IMR-90 (cell line): ENCODE measurements at regions not wholly inside any gene's neighbourhood (a gene's known extent, or its start where the extent isn't known, plus 50 kb on each side); places are given as distances from the start of the nearest gene placed in this dataset.

Source experiments
- ATAC-seq: fragments of 200-7000 bp; cut with Tn5 transposase; 2 replicates; pipeline ENCODE4 v1.9.1; 2020; ENCODE audit warnings: low read depth, mild to moderate bottlenecking, moderate library complexity
- BruUV-seq: library from RNA; stranded (reverse); fragments of 400-500 nt; replicated peaks from 2 replicates; lab custom pipeline; 2021; lab: Mats Ljungman, UMichigan
- CTCF ChIA-PET: fragments of 300-600 bp; formaldehyde crosslinking; extraction: SDS; loops from one replicate; lab custom pipeline; 2021; ENCODE audit warnings: antibody characterized with exemption; lab: Yijun Ruan, JAX
- POLR2A ChIA-PET: fragments of 300-600 bp; sonication (Branson Sonifier 250); formaldehyde crosslinking; loops from one replicate; lab custom pipeline; 2022; ENCODE audit warnings: antibody characterized with exemption; ENCODE audit not compliant: unreplicated experiment; lab: Charles Lee
- DNase-seq: peaks from one replicate; pipeline ENCODE4 v3.0.0; 2013
- H2AFZ ChIP-seq: replicated peaks from 2 replicates; pipeline ENCODE3; 2013; ENCODE audit warnings: low read length, mild to moderate bottlenecking; ENCODE audit not compliant: poor library complexity
- H2AK5ac ChIP-seq: 2 replicates; pipeline ENCODE4 v1.6.1; 2013; ENCODE audit warnings: low read depth, low read length, inconsistent platforms
- H2AK9ac ChIP-seq: replicated peaks from 2 replicates; pipeline ENCODE3; 2013; ENCODE audit warnings: mild to moderate bottlenecking, low read depth, low read length, moderate library complexity; ENCODE audit not compliant: poor library complexity
- H2BK120ac ChIP-seq: 2 replicates; pipeline ENCODE4 v1.6.1; 2013; ENCODE audit warnings: low read depth, low read length, inconsistent platforms
- H2BK15ac ChIP-seq: 3 replicates; pipeline ENCODE4 v1.6.1; 2013; ENCODE audit warnings: low read depth, low read length, inconsistent platforms
- H2BK20ac ChIP-seq: 2 replicates; pipeline ENCODE4 v1.6.1; 2013; ENCODE audit warnings: low read depth, mild to moderate bottlenecking, inconsistent platforms, low read length, moderate library complexity
- H2BK5ac ChIP-seq: 2 replicates; pipeline ENCODE4 v1.6.1; 2013; ENCODE audit warnings: mild to moderate bottlenecking, low read depth, low read length, inconsistent platforms; ENCODE audit not compliant: poor library complexity, severe bottlenecking
- H3K14ac ChIP-seq: replicated peaks from 2 replicates; pipeline ENCODE4 v1.6.1; 2013; ENCODE audit warnings: low read depth, low read length, inconsistent platforms
- H3K18ac ChIP-seq: 2 replicates; pipeline ENCODE4 v1.6.1; 2013; ENCODE audit warnings: low read depth, low read length, control low read depth
- H3K23ac ChIP-seq: 2 replicates; pipeline ENCODE4 v1.6.1; 2013; ENCODE audit warnings: low read depth, low read length, inconsistent platforms
- H3K27ac ChIP-seq: 2 replicates; pipeline ENCODE4 v1.5.1; 2013; ENCODE audit warnings: mild to moderate bottlenecking, control low read depth, low read length; ENCODE audit not compliant: insufficient read depth
- H3K27me3 ChIP-seq: 2 replicates; pipeline ENCODE4 v1.6.1; 2013; ENCODE audit warnings: low read length; ENCODE audit not compliant: control insufficient read depth, insufficient read depth
- H3K36me3 ChIP-seq: 2 replicates; pipeline ENCODE4 v1.6.1; 2013; ENCODE audit warnings: low read length, mixed read lengths; ENCODE audit not compliant: control insufficient read depth, insufficient read depth
- H3K4ac ChIP-seq: 2 replicates; pipeline ENCODE4 v1.6.1; 2013; ENCODE audit warnings: low read depth, low read length, inconsistent platforms
- H3K4me1 ChIP-seq: 2 replicates; pipeline ENCODE4 v1.6.1; 2013; ENCODE audit warnings: low read length, mixed read lengths; ENCODE audit not compliant: control insufficient read depth, insufficient read depth
- H3K4me2 ChIP-seq: 2 replicates; pipeline ENCODE4 v1.6.1; 2013; ENCODE audit warnings: low read depth, mild to moderate bottlenecking, control low read depth, low read length, moderate library complexity
- H3K4me3 ChIP-seq: 2 replicates; pipeline ENCODE4 v1.5.1; 2013; ENCODE audit warnings: low read depth, mild to moderate bottlenecking, control low read depth, low read length, moderate library complexity; ENCODE audit not compliant: insufficient read depth
- H3K56ac ChIP-seq: 2 replicates; pipeline ENCODE4 v1.6.1; 2013; ENCODE audit warnings: low read length, inconsistent platforms; ENCODE audit not compliant: insufficient read depth; ENCODE audit errors: extremely low read depth
- H3K79me1 ChIP-seq, 2 experiments: 2 replicates each; pipeline ENCODE4 v1.6.1; 2013; ENCODE audit warnings: low read length in 2 of 2, inconsistent platforms in 1 of 2, low read depth in 1 of 2
- H3K9ac ChIP-seq: 2 replicates; pipeline ENCODE4 v1.6.1; 2013; ENCODE audit warnings: low read depth, low read length, control low read depth
- H3K9me1 ChIP-seq: 2 replicates; pipeline ENCODE4 v1.6.1; 2013; ENCODE audit warnings: low read length, inconsistent platforms; ENCODE audit not compliant: insufficient read depth
- H3K9me3 ChIP-seq: 2 replicates; pipeline ENCODE4 v1.6.1; 2013; ENCODE audit warnings: low read length; ENCODE audit not compliant: control insufficient read depth, insufficient read depth
- H4K20me1 ChIP-seq: 2 replicates; pipeline ENCODE4 v1.6.1; 2013; ENCODE audit warnings: low read length, inconsistent platforms; ENCODE audit not compliant: insufficient read depth
- H4K5ac ChIP-seq: 2 replicates; pipeline ENCODE4 v1.6.1; 2013; ENCODE audit warnings: mild to moderate bottlenecking, low read depth, low read length, control low read depth
- H4K8ac ChIP-seq, 2 experiments: 2 replicates each; pipeline ENCODE4 v1.6.1; 2013; ENCODE audit warnings: low read depth in 2 of 2, low read length in 2 of 2, control low read depth in 1 of 2, inconsistent platforms in 1 of 2
- H4K91ac ChIP-seq: 2 replicates; pipeline ENCODE4 v1.6.1; 2013; ENCODE audit warnings: low read depth, low read length, inconsistent platforms; ENCODE audit not compliant: insufficient read depth
- BHLHE40 ChIP-seq: fragments of 150-350 bp; IDR thresholded peaks from 2 replicates; pipeline ENCODE4 v1.6.1; 2016; ENCODE audit warnings: mild to moderate bottlenecking, low read depth, low read length
- CEBPB ChIP-seq: IDR thresholded peaks from 2 replicates; pipeline ENCODE4 v1.6.1; 2012; ENCODE audit warnings: low read depth, low read length, improper control_type of control experiment
- CHD1 ChIP-seq: IDR thresholded peaks from 2 replicates; pipeline ENCODE4 v1.6.1; 2012; ENCODE audit warnings: low read depth, low read length, improper control_type of control experiment
- FOS ChIP-seq: fragments of 150-350 bp; IDR thresholded peaks from 2 replicates; pipeline ENCODE4 v1.6.1; 2016; ENCODE audit warnings: low read depth, low read length
- MAFK ChIP-seq: IDR thresholded peaks from 2 replicates; pipeline ENCODE4 v1.6.1; 2012; ENCODE audit warnings: low read depth, low read length, improper control_type of control experiment
- MAZ ChIP-seq: IDR thresholded peaks from 2 replicates; pipeline ENCODE4 v1.6.1; 2012; ENCODE audit warnings: low read depth, mild to moderate bottlenecking, low read length, improper control_type of control experiment, moderate library complexity, borderline replicate concordance
- MXI1 ChIP-seq: IDR thresholded peaks from 2 replicates; pipeline ENCODE4 v1.6.1; 2012; ENCODE audit warnings: low read depth, mild to moderate bottlenecking, low read length, moderate library complexity, borderline replicate concordance
- POLR2A ChIP-seq: IDR thresholded peaks from 2 replicates; pipeline ENCODE4 v1.6.1; 2012; ENCODE audit warnings: mild to moderate bottlenecking, low read depth, low read length
- RAD21 ChIP-seq: IDR thresholded peaks from 2 replicates; pipeline ENCODE4 v1.6.1; 2012; ENCODE audit warnings: low read length, improper control_type of control experiment
- RCOR1 ChIP-seq: IDR thresholded peaks from 2 replicates; pipeline ENCODE4 v1.6.1; 2012; ENCODE audit warnings: mild to moderate bottlenecking, low read length, improper control_type of control experiment; ENCODE audit not compliant: insufficient replicate concordance
- RFX5 ChIP-seq: IDR thresholded peaks from 2 replicates; pipeline ENCODE4 v1.8.0; 2012; ENCODE audit warnings: low read depth, mild to moderate bottlenecking, low read length, moderate library complexity
- SMC3 ChIP-seq: fragments of 150-350 bp; IDR thresholded peaks from 2 replicates; pipeline ENCODE4 v1.6.1; 2016; ENCODE audit warnings: low read depth, mild to moderate bottlenecking, antibody characterized with exemption, low read length, moderate library complexity
- WGBS, 2 experiments: methylation state at CpG; one replicate each; pipeline versions ENCODE4 v1.1.5 to v1.1.7; 2013; ENCODE audit warnings: missing lambda C conversion rate in 2 of 2; ENCODE audit not compliant: insufficient read length in 1 of 2; ENCODE audit errors: extremely low coverage in 2 of 2; 5-methylcytosine and 5-hydroxymethylcytosine counted together
- dilution Hi-C: fragments of 300-500 bp; cut with HindIII; formaldehyde crosslinking; loops from one replicate; pipeline ENCODE4 v1.14.3; 2018; ENCODE audit warnings: low sequenced_read_pairs; ENCODE audit not compliant: unreplicated experiment
- in situ Hi-C: fragments of 300-500 bp; cut with MboI; formaldehyde crosslinking; loops from 3 replicates; pipeline ENCODE4 v1.14.3; 2019; ENCODE audit warnings: low sequenced_read_pairs, inconsistent platforms, mixed read lengths
- intact Hi-C: fragments of 100-400 bp; cut with micrococcal nuclease; formaldehyde crosslinking; loops from 2 replicates; pipeline ENCODE4 v1.10.0; 2022
- TF ChIP-seq, protein P1 (sequence below): conservative IDR thresholded peaks from 2 replicates; pipeline ENCODE4 v1.5.1; 2012; ENCODE audit warnings: mild to moderate bottlenecking, low read depth, low read length, improper control_type of control experiment
- TF ChIP-seq, protein P2 (sequence below): fragments of 150-350 bp; IDR thresholded peaks from 2 replicates; pipeline ENCODE4 v1.6.1; 2016; ENCODE audit warnings: low read depth, mild to moderate bottlenecking, low read length, moderate library complexity, borderline replicate concordance
- TF ChIP-seq, protein P3 (sequence below): fragments of 150-350 bp; IDR thresholded peaks from 2 replicates; pipeline ENCODE4 v1.6.1; 2017; ENCODE audit warnings: mild to moderate bottlenecking, antibody characterized with exemption, low read length, low read depth

DNA sequence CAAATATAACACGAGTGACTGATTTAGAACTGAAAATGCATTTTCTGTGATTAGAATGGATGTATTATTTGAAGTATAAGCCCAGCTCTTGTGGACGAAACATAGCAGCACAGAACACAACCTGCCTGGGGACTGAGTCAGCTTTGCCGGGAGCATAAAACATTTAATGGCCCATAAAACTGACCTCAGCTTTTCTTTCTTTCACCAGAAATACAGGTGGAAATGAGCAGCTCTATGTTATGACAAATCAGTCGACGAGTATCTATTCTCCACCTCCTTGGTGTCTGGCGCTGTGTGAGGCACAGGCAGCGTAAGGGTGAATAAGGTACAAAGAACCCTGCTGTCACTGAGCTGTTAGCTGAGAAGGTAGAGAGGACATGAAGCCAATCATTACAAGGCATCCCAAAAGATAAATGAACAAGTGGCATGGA, 471.6 kb upstream of the AKR1E2 start:
- Histone ChIP-seq H2AK9ac (peak overlapping the region; percentile 29), H3K14ac (peak overlapping the region; percentile 65; the same call in 1 of the 2 replicates), H3K27me3 (no peaks in the 10 kb centered on the region), H3K4me3 (no peak overlapping the region), H3K9me1 (peaks cover 12% of the 10 kb centered on the region), H2AFZ (peak overlapping the region; percentile 44), H3K4ac (peak overlapping the region; percentile 79), H3K9me3 (no peaks in the 10 kb centered on the region), H3K4me1 (peaks cover 6% of the 10 kb centered on the region), H2AK5ac (peak overlapping the region; percentile 89), H2BK20ac (peak overlapping the region; percentile 74; the same call in 1 of the 2 replicates), H3K23ac (no peak overlapping the region), H4K20me1 (no peaks in the 10 kb centered on the region), H3K56ac (no peak overlapping the region), H3K9ac (no peak overlapping the region), H3K79me1 (no peaks in the 10 kb centered on the region), H4K8ac (peak overlapping the region in 1 of 2 experiments; percentile 22; a peak in 2 of 4 replicates), H4K91ac (peak overlapping the region; percentile 67; the same call in 1 of the 2 replicates), H3K27ac (no peak overlapping the region), H3K36me3 (no peaks in the 10 kb centered on the region), H2BK5ac (no peak overlapping the region), H2BK15ac (peak overlapping the region; percentile 92; the same call in 1 of the 3 replicates), H3K4me2 (no peak overlapping the region), H3K18ac (no peak overlapping the region), H2BK120ac (peak overlapping the region; percentile 60; the same call in 1 of the 2 replicates), H4K5ac (peak overlapping the region; percentile 13; the same call in 1 of the 2 replicates)
- ChIA-PET CTCF (interaction anchor here (1.6 kb wide), 1 partner anchor 10 kb away, joined by 6 read pairs; no protein-coding TSS in a partner anchor), POLR2A (no interaction called here)
- in situ Hi-C loops (no loop called here), dilution Hi-C loops (no loop called here), intact Hi-C loops (no loop called here)
- DNase-seq (peak; percentile 36), ATAC-seq (no peak)
- 100% methylated on average over 1 of the region's 7 CpGs; no CpG with 5 or more reads in 1 of the 2 experiments for WGBS, 2 experiments
- BruUV-seq, result no TSS peak
- no peak for TF ChIP-seq MAFK
- TF ChIP-seq POLR2A, result no peak
- no peak for TF ChIP-seq MAZ
- TF ChIP-seq FOS, result no peak
- TF ChIP-seq RCOR1, result no peak
- no peak for TF ChIP-seq CEBPB
- TF ChIP-seq MXI1, result no peak
- TF ChIP-seq RFX5, result no peak
- TF ChIP-seq, protein P1, sequence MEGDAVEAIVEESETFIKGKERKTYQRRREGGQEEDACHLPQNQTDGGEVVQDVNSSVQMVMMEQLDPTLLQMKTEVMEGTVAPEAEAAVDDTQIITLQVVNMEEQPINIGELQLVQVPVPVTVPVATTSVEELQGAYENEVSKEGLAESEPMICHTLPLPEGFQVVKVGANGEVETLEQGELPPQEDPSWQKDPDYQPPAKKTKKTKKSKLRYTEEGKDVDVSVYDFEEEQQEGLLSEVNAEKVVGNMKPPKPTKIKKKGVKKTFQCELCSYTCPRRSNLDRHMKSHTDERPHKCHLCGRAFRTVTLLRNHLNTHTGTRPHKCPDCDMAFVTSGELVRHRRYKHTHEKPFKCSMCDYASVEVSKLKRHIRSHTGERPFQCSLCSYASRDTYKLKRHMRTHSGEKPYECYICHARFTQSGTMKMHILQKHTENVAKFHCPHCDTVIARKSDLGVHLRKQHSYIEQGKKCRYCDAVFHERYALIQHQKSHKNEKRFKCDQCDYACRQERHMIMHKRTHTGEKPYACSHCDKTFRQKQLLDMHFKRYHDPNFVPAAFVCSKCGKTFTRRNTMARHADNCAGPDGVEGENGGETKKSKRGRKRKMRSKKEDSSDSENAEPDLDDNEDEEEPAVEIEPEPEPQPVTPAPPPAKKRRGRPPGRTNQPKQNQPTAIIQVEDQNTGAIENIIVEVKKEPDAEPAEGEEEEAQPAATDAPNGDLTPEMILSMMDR, result no peak
- TF ChIP-seq, protein P2, sequence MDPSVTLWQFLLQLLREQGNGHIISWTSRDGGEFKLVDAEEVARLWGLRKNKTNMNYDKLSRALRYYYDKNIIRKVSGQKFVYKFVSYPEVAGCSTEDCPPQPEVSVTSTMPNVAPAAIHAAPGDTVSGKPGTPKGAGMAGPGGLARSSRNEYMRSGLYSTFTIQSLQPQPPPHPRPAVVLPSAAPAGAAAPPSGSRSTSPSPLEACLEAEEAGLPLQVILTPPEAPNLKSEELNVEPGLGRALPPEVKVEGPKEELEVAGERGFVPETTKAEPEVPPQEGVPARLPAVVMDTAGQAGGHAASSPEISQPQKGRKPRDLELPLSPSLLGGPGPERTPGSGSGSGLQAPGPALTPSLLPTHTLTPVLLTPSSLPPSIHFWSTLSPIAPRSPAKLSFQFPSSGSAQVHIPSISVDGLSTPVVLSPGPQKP, result no peak
- TF ChIP-seq BHLHE40, result no peak
- TF ChIP-seq, protein P3, sequence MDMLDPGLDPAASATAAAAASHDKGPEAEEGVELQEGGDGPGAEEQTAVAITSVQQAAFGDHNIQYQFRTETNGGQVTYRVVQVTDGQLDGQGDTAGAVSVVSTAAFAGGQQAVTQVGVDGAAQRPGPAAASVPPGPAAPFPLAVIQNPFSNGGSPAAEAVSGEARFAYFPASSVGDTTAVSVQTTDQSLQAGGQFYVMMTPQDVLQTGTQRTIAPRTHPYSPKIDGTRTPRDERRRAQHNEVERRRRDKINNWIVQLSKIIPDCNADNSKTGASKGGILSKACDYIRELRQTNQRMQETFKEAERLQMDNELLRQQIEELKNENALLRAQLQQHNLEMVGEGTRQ, result no peak
- no peak for TF ChIP-seq RAD21
- no peak for TF ChIP-seq CHD1
- TF ChIP-seq SMC3, result no peak
